ENCODE measurements at regions not wholly inside any gene's neighbourhood (a gene's known extent, or its start where the extent isn't known, plus 50 kb on each side); places are given as distances from the start of the nearest gene placed in this dataset.

DNA sequence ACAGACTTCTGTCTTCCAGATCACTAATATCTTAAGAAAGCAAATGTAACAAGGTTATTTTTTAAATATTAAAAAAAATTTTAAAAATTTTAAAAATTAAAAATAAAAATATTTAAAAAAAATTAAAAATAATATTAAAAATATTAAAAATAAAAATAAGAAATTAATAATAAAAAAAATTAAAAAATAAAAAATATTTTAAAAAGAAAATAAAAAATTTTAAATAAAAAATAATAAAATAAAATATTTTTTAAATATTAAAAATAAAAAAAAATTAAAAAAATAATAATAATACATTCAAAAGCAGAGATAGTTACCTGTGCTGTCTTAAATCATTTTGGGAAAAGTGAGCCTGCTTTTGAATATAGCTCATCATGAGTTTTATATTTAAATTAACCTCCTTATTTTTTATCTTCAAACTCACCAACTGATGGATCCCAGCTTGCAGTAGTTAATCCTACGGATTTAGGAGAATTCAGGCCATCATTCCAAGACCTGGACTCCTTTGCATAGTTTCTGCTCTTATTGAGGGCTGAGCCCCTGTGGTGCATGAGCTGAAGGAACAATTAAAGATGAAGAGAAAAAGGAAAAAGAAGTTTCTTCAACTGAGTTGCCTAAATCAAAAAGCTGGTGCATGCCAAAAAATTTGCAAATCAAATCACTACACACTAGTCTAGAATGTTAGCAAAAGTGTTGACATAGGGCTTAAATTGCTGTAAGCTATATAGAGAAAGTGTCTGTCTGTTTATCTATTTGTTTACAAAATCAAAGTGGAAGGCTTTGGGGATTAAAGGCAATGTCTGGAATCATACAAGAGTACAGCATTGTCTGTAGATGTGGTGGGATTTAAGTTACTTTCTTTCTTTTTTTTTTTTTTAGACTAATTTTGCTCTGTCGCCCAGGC lies 50.5 kb upstream of the ZNF438 start:
- Histone ChIP-seq H3K27me3 (replicated peaks; ENCODE audit: insufficient read depth) (no peaks in the 10 kb centered on the region), H3K9me3 (no peaks in the 10 kb centered on the region), H3K4me1 (ENCODE audit: control insufficient read depth in 1 of 2, low read depth in 2 of 2) (peaks cover 0 to 2% of the 10 kb centered on the region in 2 donors), H3K36me3 (no peaks in the 10 kb centered on the region), H3K4me3 (no peak overlapping the region), H3K27ac (no peak overlapping the region)
- ATAC-seq (ENCODE audit: insufficient number of reproducible peaks, low FRiP score, low read depth) (no peak), DNase-seq (ENCODE audit: low spot score) (no peak)
- TF ChIP-seq, protein P1, sequence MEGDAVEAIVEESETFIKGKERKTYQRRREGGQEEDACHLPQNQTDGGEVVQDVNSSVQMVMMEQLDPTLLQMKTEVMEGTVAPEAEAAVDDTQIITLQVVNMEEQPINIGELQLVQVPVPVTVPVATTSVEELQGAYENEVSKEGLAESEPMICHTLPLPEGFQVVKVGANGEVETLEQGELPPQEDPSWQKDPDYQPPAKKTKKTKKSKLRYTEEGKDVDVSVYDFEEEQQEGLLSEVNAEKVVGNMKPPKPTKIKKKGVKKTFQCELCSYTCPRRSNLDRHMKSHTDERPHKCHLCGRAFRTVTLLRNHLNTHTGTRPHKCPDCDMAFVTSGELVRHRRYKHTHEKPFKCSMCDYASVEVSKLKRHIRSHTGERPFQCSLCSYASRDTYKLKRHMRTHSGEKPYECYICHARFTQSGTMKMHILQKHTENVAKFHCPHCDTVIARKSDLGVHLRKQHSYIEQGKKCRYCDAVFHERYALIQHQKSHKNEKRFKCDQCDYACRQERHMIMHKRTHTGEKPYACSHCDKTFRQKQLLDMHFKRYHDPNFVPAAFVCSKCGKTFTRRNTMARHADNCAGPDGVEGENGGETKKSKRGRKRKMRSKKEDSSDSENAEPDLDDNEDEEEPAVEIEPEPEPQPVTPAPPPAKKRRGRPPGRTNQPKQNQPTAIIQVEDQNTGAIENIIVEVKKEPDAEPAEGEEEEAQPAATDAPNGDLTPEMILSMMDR (IDR thresholded peaks at IDR 0.05) = no peak

DNA sequence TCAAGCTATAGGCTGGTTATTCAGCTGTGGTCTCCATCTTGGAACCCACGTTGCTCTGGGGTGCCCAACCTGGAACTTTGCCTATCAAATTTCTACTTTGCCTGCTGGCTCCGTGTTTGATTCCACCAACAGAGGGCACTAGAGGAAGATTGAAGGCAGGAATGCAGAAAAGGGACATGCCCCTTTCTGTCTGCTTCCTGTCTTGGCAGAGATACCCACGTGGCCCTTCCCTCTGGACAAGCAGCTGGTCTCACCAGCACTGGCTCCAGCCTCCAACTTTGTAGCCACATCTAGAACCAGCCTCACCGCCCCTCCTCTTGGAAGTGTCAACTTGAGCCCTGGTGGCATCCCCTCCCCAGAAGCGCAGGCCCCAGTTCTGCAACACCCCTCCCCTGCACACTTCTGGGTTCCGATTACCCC lies 52.1 kb upstream of the ZNF438 start:
- no peaks in the 10 kb centered on the region for H3K9me3 ChIP-seq
- no peak overlapping the region for H3K4me3 ChIP-seq
- TF ChIP-seq, protein P1 (IDR thresholded peaks at IDR 0.05) = peak; percentile 38
- no peak overlapping the region for H3K27ac ChIP-seq
- no peak for ATAC-seq (ENCODE audit: insufficient number of reproducible peaks, low FRiP score, low read depth)
- H3K27me3 ChIP-seq (replicated peaks; ENCODE audit: insufficient read depth) = no peaks in the 10 kb centered on the region
- no peaks in the 10 kb centered on the region for H3K4me1 ChIP-seq (ENCODE audit: control insufficient read depth in 1 of 2, low read depth in 2 of 2)
- no peak for DNase-seq (ENCODE audit: low spot score)
- H3K36me3 ChIP-seq = no peaks in the 10 kb centered on the region

DNA sequence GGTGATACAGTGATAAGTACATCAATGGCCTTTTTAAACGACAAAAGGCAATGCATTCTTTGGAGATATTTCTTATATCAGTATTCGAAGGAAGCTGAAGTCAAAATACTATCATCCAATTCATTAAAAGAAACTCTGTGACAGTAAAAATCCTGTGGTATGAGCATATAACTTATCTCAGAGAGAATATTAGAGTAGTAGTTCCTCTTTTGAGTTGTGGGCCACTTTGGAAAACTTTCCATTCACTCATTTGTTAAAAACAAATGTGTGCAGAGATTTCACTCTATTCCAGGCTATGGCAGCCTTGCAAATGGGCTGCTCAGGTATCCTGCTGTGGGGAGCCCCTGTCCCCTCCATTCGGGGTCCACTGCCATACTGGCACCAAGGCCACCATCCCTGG lies 55.3 kb upstream of the ZNF438 start:
- no peak overlapping the region for H3K27ac ChIP-seq
- no peaks in the 10 kb centered on the region for H3K36me3 ChIP-seq
- no peaks in the 10 kb centered on the region for H3K27me3 ChIP-seq (replicated peaks; ENCODE audit: insufficient read depth)
- no peaks in the 10 kb centered on the region for H3K9me3 ChIP-seq
- TF ChIP-seq, protein P1 (IDR thresholded peaks at IDR 0.05) = no peak
- no peak overlapping the region for H3K4me3 ChIP-seq
- H3K4me1 ChIP-seq (ENCODE audit: control insufficient read depth in 1 of 2, low read depth in 2 of 2) = no peaks in the 10 kb centered on the region
- ATAC-seq (ENCODE audit: insufficient number of reproducible peaks, low FRiP score, low read depth) (no peak), DNase-seq (ENCODE audit: low spot score) (no peak)

DNA sequence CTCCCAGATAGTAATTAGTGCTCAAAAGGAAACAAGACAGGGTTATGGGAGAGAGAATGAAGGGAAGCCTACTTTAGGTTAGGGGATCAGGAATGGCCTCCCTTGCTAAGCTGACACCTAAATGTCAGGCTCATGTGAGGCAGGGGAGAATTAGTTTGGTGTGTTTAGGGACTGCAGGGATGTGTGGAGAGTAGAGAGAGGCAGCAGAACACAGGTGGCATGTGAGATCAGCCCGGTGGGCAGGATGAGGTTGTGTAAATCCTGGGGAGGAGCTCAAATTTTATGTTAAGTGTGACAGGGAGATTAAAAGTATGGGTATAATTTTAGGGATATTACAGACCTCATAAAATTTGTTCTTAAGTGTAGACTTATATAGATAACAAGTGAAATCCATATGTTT lies 56.2 kb upstream of the ZNF438 start:
- no peak for ATAC-seq (ENCODE audit: insufficient number of reproducible peaks, low FRiP score, low read depth)
- no peaks in the 10 kb centered on the region for H3K36me3 ChIP-seq
- no peaks in the 10 kb centered on the region for H3K4me1 ChIP-seq (ENCODE audit: control insufficient read depth in 1 of 2, low read depth in 2 of 2)
- no peak overlapping the region for H3K4me3 ChIP-seq
- no peak overlapping the region for H3K27ac ChIP-seq
- TF ChIP-seq, protein P1 (IDR thresholded peaks at IDR 0.05) = no peak
- no peaks in the 10 kb centered on the region for H3K9me3 ChIP-seq
- no peaks in the 10 kb centered on the region for H3K27me3 ChIP-seq (replicated peaks; ENCODE audit: insufficient read depth)
- no peak for DNase-seq (ENCODE audit: low spot score)

DNA sequence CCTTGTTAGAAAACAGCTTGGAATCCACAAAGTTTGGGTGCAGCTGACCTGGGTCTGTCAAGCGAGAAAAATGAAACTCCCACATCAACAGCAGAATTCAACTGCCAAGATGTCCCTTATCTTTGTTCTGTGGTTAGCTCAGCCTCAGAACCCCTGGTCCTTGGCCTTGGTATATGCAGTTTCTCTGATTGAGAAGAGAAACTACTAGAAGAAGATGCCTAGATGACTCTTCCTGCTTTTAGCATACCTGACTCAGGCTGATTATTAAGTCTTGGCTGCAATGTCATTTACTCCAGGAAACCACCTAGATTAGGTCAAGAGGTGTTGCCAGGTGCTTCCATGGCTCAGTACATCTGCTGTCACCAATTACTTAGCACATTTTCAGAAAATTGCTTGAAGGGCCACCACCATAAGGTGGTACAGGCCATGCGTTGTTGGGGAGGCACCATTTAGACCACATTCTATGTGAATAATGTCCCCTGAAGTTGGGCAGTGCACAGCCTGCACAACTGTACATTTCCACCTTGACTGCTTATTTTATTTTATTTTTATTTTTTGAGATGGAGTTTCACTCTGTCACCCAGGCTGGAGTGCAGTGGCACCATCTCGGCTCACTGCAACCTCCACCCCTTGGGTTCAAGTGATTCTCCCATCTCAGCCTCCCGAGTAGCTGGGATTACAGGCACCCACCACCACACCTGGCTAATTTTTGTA lies 59.4 kb upstream of the ZNF438 start:
- Histone ChIP-seq H3K27me3 (replicated peaks; ENCODE audit: insufficient read depth) (no peaks in the 10 kb centered on the region), H3K9me3 (no peaks in the 10 kb centered on the region), H3K4me1 (ENCODE audit: control insufficient read depth in 1 of 2, low read depth in 2 of 2) (no peaks in the 10 kb centered on the region), H3K27ac (no peak overlapping the region), H3K36me3 (no peaks in the 10 kb centered on the region), H3K4me3 (no peak overlapping the region)
- ATAC-seq (ENCODE audit: insufficient number of reproducible peaks, low FRiP score, low read depth) (no peak), DNase-seq (ENCODE audit: low spot score) (no peak)
- TF ChIP-seq, protein P1 (IDR thresholded peaks at IDR 0.05) = no peak

Data from thoracic aorta (tissue), 2 donors.